GM18505 (cell line): ENCODE measurements at regions not wholly inside any gene's neighbourhood (a gene's known extent, or its start where the extent isn't known, plus 50 kb on each side); places are given as distances from the start of the nearest gene placed in this dataset.

Experiments
- ATAC-seq: cut with Tn5 transposase; IDR thresholded peaks from one replicate; pipeline ENCODE4 v1.9.1; 2021; ENCODE audit not compliant: unreplicated experiment
- POLR2A ChIP-seq: IDR thresholded peaks from 4 replicates; pipeline ENCODE4 v1.6.1; 2011; ENCODE audit warnings: borderline replicate concordance; ENCODE audit not compliant: insufficient read depth, insufficient read length; ENCODE audit errors: extremely low read depth

DNA sequence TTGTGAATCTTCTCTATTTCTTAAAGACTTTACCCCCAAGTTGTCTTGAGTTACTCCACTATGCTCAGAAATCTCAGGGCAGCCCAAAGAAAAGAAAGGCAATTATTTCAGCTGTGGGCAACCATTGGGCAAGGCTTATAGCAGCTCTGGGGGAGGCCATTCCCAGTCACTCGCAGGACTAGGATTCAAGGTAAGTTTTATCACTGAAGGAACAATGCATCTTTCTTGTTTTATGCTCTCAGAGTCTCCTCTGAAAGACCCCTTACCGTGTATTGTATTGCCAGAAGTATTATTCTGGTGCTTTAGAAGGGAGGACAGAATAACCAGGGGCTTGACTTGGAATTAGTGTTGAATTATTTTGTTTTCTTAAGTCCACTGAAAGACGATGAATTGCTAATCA is 586.3 kb upstream of the MAP3K7 start:
- no peak for TF ChIP-seq POLR2A
- ATAC-seq, result no peak

DNA sequence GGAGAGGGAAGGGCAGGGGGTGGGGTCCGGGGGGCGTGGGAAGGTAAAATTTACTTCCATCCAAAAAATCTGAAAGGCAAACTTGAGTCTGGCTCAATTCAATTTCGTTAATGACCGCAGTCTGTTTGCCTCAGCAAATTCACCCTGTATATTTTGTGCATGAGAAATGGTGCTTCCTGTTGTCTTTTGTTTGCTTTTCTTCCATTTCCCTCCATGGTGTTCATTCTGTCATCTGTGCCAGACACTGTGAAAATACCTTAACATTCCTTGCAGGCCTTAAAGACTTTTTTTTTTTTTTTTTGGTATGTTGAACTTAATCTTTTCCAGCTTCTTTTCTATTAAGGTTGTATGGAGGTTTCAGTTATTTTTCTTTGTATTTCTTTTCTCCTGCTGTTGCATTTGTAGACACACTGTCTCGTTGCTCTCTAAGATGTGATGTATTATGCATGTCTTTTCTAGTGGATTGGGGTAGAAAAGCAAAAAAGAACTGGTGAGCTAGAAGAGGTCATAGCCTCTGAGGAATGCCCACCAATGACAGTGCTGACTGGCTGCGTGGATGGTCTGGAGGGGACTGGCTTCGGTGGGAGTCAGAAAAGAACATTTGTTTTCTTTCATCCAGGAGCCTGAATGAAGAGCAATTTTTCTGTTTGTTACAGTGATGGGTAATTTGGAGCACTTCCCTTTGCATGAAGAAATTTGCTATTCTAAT is 585.0 kb upstream of the MAP3K7 start:
- ATAC-seq, result no peak
- TF ChIP-seq POLR2A, result no peak

DNA sequence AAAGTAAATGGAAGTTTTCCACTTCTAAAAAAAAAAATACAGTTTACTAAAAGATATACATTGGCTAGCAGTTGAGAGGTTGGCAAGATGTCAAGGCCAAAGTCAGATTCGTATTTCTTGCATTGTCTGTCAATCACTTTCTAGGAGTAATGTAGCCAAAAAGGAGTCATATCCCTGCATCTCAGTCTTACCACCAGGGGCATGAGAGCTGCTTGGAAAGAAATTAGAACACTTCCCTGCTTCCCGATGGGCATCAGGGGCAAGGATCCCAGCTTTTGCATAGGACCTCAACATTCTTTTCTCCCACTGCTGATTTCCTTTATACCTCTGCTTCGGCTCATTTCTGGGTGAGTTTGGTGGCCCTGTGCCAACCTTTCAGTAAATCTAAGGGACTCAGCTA is 581.0 kb upstream of the MAP3K7 start:
- ATAC-seq, result no peak
- TF ChIP-seq POLR2A, result no peak

DNA sequence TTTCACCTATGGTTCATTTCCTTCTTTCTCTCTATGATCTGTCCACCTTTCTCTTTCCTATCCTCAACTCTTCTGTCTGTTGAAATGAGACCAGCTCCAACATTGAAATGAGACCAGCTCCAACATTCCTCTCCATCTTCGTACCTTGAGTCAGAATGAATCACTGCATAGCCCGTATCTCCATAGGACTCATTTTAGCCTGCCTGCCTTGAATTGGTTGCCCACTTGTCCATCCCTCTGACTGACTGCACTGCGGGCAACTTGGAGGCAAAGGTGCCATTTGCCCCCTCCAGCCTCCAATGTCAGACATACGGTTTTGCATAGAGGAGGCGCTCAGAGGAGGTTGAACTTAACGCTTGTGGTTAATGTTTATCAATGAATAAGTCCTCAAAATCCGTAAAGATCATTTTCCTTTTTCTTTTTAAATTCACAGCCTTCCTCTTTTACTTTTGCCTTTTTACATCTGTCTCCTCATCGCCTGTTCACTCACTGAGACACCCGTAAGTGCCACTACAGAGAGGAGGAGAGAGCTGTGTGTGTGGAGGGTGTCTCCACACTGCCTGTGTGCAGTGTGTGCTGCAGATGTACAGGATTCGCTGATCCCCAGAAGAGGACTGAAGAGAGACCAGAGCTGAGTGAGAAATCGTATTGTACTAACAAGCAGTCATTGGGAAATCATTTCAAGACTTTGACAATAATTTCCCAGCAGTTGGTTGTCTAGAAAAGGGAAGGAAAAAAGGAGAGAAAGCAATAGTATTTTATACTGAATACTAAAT is 579.6 kb upstream of the MAP3K7 start:
- no peak for ATAC-seq
- TF ChIP-seq POLR2A, result no peak

DNA sequence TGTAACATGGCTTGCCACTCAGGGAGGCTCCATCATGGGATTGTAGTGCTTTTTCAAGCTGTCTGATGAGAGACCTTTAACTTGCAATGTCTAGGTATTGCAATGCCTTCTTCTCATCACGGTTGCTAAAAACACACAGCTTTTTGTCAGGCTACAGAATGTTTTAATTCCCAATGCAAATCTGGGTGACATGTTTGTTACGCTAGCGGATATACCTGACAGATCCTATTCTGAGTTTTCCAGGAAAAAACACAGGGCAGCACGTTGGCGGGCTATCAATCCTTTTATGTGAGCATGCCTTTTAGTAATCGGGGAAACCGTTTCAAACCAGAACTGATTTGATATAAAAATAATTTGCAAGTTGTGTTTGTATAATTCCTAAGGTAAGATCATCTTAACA is 577.2 kb upstream of the MAP3K7 start:
- ATAC-seq, result no peak
- TF ChIP-seq POLR2A, result no peak

DNA sequence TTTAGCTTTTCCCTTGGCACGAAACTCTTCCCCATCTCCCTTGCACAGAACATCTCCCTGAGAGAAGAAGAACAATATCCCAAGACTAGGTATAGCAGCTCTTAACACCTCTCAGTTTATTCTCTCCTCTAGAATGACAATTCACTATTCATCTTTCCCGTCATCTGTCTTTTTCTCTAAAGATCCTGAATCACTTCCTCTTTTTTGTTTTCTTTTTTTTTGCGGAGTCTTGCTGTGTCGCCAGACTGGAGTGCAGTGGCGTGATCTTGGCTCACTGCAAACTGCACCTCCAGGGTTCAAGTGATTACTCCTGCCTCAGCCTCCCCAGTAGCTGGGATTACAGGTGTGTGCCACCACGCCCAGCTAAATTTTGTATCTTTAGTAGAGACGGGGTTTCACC is 574.4 kb upstream of the MAP3K7 start:
- no peak for ATAC-seq
- no peak for TF ChIP-seq POLR2A

DNA sequence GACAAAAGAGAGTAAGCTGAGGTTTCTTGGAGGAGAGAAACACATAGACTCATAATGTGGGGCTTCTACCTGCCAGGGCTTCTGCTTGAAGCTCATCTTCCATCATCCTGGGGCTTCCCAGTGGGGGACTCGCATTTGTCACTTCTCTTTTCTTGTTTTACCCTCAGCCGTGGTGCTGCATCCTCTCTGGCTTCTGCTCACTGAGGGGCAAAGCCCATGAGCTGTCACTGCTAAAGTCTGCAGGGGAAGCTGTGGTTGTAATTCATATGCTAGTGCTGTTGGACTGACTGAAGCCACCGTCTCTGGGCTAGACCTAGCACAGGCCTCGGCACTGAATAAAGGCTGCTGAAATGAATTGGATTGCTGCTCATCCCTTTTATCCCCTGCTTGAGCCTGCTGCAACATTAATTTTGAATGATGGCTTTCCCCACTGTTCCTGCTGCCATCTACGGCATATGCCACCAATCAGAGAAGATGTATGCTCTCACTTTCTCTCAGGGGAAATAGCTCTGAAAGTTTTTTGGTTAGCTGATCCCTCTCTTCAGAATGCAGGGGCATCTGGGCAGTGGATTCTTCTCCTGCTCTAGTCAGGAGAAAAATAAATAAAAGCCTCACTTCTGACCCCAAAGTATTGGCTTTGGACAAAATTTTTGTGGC is 568.4 kb upstream of the MAP3K7 start:
- peak; percentile 77 for ATAC-seq
- no peak for TF ChIP-seq POLR2A

DNA sequence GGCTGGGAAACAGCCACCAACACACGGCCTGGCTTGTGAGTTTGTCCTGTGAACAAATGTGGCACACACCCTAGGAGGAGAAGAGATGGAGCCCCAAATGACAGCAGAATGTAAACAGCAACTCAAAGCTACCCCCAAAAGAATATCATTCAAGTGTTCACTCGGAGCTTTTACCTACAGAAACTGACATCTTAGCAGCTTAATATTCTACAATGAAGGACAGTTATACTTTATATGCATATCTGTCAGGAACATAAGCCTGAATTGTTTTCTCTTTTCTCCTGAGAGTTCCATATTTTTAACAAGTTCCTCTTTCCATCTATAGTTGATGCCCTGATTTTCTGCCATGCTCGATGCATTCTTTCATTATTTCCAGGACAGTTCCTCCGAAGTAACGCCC is 566.0 kb upstream of the MAP3K7 start:
- ATAC-seq, result no peak
- TF ChIP-seq POLR2A, result no peak

DNA sequence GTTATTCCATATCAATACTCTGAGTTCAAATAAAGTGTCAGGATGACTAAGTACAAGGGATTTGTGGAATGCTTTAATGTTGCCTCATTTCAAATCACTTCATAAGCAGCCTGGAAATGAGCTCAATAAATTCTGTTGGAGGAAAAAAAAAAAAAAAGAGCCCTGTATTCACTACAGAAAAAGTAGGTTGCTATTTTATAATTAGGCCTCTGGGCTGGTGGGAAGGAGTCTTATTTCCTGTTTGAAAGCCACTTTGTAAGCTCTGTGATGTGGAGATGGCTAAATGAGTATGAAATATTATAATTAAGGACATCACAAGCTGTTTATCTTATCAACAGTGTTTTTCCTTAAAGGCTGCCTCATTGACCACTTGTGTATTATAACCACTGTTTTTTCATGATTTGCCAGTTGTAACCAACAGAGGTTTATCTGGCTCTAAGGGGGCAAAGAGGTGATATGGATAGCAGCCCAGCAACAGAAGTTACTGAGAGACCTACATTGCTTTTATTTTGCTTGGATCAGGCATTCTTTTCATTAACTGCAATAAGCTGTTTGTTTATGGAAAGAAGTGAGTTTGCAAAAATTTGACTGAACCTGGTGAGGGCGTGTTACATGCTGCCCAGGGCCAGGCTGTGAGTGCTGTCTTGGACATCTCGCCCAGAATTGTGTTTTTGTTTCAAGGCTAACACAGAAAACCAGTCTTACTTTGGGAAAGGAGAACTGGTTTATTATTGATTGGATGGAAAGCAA is 563.3 kb upstream of the MAP3K7 start:
- no peak for TF ChIP-seq POLR2A
- no peak for ATAC-seq

DNA sequence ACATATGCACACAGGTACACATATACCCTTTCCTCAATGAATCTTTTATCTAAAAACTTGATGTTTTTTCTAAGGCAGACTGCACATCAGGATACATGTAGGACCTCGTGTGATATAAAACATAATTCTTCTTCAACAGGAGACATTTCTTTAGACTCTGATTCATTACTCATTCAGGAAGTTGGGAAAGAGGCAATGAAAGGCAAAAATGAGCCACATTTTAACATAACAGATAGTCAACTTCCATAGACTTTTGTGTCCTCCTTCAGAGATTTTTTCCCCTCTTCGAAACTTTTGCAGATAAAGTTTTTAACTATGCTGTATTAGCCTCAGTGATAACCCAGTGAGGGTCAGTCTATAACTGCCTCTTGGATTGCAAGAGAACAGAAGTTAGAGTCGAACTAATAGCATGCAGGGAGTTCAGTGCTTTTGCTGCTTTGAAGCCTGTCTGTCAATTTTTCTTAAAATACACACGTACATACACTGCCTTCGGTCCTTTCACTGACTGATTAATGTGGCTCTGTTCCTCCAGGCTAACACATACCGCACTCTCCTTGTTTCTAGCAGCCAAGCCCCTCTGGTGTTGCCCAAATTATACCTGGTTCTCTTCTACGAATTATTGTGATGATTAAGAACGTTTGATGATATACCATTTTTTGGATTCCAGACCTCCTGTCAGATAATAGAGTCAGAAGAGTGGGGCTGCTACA is 562.5 kb upstream of the MAP3K7 start:
- TF ChIP-seq POLR2A, result no peak
- no peak for ATAC-seq

DNA sequence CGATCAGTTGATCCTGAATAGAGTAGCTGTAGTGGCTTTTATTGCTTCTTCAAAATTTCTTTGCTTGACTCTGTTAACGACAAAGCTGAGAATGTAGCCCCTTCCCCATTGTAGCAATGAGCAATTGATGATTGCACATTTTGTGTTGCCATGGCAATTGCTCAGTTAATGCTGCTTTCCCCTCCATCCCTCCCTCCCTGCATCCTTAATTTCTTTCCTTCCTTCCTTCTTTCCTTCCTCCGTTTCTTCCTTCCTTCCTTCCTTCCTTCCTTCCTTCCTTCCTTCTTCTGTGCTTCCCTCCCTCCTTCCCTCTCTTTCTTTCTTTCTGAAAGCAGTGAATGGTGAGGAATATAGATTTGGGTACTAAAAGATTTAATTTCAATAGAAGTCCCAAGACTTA is 557.3 kb upstream of the MAP3K7 start:
- ATAC-seq, result no peak
- TF ChIP-seq POLR2A, result no peak

DNA sequence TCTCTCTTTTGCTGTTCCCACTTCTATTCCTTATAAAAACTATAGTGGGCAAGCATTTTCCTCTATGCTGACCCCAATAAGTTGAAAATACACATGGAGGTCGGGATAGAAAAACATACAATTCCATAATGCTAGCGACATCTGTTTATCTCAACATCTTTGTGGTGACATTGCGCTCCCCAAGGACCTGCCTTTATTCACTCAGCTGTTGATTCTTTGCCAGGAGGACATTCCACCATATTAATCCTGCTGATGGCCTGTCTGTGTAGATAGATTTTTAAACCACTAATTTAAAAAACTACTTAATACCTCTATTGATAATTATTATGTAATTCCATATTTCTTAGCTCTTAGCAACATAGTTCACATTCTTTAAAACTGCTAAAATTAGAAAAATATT is 555.3 kb upstream of the MAP3K7 start:
- no peak for TF ChIP-seq POLR2A
- ATAC-seq, result no peak

DNA sequence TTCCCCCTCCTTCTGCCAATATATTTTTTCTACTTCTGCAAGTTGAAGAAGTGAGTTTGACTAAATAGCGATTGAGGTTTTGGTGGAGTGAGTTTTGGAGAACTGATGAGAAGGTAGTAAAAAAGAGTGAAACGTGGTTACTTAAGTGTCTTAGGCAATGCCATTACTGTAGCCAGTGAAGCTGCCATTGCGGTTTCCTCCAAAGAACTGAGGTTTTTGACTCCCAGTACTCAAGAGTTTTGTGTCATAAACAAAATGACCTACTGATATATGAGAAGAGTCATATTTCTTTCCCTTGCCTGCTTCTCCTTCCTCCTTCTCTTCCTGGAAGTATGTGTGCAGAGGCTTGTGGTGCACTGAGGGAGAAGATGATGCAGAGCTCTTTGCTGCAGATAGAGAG is 554.5 kb upstream of the MAP3K7 start:
- TF ChIP-seq POLR2A, result no peak
- ATAC-seq, result no peak

DNA sequence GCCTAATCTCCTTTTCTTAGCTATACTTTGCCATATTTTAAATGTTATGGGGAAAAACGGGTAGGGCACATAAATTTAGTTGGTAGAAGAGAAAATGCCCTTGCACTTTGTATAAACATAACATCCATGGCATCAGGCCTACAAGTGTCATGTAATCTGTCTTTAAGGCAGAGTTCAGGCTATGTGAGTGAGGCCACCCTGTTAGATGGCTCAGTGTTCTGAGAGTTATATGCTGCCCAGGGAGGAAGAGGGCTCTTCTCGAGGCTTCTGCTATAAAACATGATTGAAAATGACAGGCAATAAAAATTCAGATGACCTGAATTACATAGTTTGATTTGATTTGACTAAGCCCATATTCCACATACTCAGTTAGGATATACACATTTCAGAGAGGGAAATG is 553.6 kb upstream of the MAP3K7 start:
- no peak for TF ChIP-seq POLR2A
- no peak for ATAC-seq

DNA sequence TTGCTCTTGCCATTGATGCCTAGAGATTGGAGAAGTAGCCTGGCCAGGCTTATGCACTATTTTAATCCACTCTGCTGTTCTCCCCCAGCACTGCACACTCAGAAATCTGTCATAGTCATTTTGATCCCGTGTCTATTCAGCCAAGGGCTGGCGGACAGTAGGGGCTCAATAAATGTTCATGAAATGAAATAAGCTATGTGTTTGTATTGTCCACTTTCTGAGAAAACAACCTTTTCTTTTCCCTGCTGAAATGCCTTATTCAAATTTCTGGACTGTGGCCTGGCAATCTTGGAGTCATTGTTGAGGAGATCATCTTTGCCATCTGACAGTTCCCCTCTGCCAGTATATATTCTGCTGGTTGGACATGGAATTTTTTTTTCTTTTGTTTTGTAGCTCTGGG is 550.4 kb upstream of the MAP3K7 start:
- TF ChIP-seq POLR2A, result no peak
- ATAC-seq, result no peak
